SK-N-MC (cell line): ENCODE measurements at regions not wholly inside any gene's neighbourhood (a gene's known extent, or its start where the extent isn't known, plus 50 kb on each side); places are given as distances from the start of the nearest gene placed in this dataset.

Experiments used
- EZH2 ChIP-seq: fragments of 200-600 bp; sonication (generic); IDR thresholded peaks from one replicate; pipeline ENCODE4 v1.6.1; 2017; ENCODE audit warnings: antibody characterized with exemption
- FOXP2 ChIP-seq: optimal IDR thresholded peaks from 2 replicates; pipeline ENCODE3; 2011; ENCODE audit warnings: mild to moderate bottlenecking, moderate library complexity; ENCODE audit not compliant: insufficient read depth; ENCODE audit errors: extremely low read length, control extremely low read depth
- POLR2AphosphoS5 ChIP-seq: IDR thresholded peaks from 2 replicates; pipeline ENCODE4 v1.6.1; 2012; ENCODE audit warnings: mild to moderate bottlenecking, low read depth, low read length, borderline replicate concordance

GRCh38 chr1:217109928-217110327 lies 386.7 kb upstream of the ESRRG start:
- TF ChIP-seq EZH2 (no peak), POLR2AphosphoS5 (no peak), FOXP2 (no peak)
